ENCODE measurements at regions not wholly inside any gene's neighbourhood (a gene's known extent, or its start where the extent isn't known, plus 50 kb on each side); places are given as distances from the start of the nearest gene placed in this dataset.
"Not testable (repeated sequence)": the region's sequence is repeated elsewhere in the genome, so short reads cannot be mapped to it uniquely, and the experiment has no call there.

DNA sequence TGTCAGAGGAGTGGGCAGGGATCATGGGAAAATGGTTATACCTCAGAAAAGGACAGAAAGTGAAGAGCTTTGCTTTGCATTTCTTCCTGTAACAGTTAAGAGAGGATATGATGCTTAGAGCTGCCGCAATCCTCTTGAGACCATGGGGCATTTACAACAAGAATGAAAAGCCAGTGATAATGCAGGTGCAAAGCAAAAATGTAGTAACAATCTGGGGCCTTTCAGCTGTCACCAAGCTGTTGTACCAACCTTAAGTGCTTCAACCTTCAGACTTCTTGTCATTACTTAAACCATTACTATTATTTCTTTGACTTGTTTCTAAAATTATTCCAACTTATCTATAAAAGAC is 1337.6 kb downstream of the RPIA start:
- not testable (repeated sequence) for TF ChIP-seq POLR2A, CTCF, EP300, POLR2AphosphoS5 (IDR thresholded peaks at IDR 0.05)

Measured in stomach (tissue), 4 donors.